ENCODE measurements at regions not wholly inside any gene's neighbourhood (a gene's known extent, or its start where the extent isn't known, plus 50 kb on each side); places are given as distances from the start of the nearest gene placed in this dataset.
A peak's percentile ranks its signal among the peaks of the same experiment; 100 is the strongest.

- ATAC-seq: no peak
- intact Hi-C loops (cut with DNase I): no loop called here
Observed at GRCh38 chr2:122478771-122479170, 723.3 kb downstream of the TSN start.

GRCh38 chr2:122480501-122481243, 725.2 kb downstream of the TSN start:
- ATAC-seq (no peak), DNase-seq (ENCODE audit: low spot score) (no peak)
- intact Hi-C loops (cut with DNase I): no loop called here

More at GRCh38 chr2:122478771-122479170, 723.3 kb downstream of the TSN start:
- DNase-seq (ENCODE audit: low spot score): no peak

- no peak for ATAC-seq
- intact Hi-C loops (cut with DNase I): no loop called here
Observed at GRCh38 chr2:122481244-122481622, 725.8 kb downstream of the TSN start.

GRCh38 chr2:122481717-122482116, 726.3 kb downstream of the TSN start:
- intact Hi-C loops (cut with DNase I): no loop called here
- ATAC-seq (no peak), DNase-seq (ENCODE audit: low spot score) (no peak)

More at GRCh38 chr2:122481244-122481622, 725.8 kb downstream of the TSN start:
- DNase-seq (ENCODE audit: low spot score): no peak

GRCh38 chr2:122486086-122486485, 730.6 kb downstream of the TSN start:
- intact Hi-C loops (cut with DNase I): no loop called here
- ATAC-seq (no peak), DNase-seq (ENCODE audit: low spot score) (no peak)

GRCh38 chr2:122486705-122487415, 731.4 kb downstream of the TSN start:
- ATAC-seq (no peak), DNase-seq (ENCODE audit: low spot score) (no peak)
- intact Hi-C loops (cut with DNase I): no loop called here

GRCh38 chr2:122491011-122491410, 735.6 kb downstream of the TSN start:
- intact Hi-C loops (cut with DNase I): no loop called here
- DNase-seq (ENCODE audit: low spot score) (no peak), ATAC-seq (no peak)

GRCh38 chr2:122500316-122501105, 745.1 kb downstream of the TSN start:
- no peak for DNase-seq (ENCODE audit: low spot score)
- ATAC-seq: no peak
- intact Hi-C loops (cut with DNase I): no loop called here

GRCh38 chr2:122506620-122507019, 751.2 kb downstream of the TSN start:
- DNase-seq (ENCODE audit: low spot score) (no peak), ATAC-seq (no peak)
- intact Hi-C loops (cut with DNase I): loop anchor here (5.0 kb wide), 1 partner anchor 1204 kb away; no protein-coding TSS in a partner anchor

- ATAC-seq (no peak), DNase-seq (ENCODE audit: low spot score) (no peak)
- intact Hi-C loops (cut with DNase I): loop anchor here (5.0 kb wide), 1 partner anchor 1205 kb away; no protein-coding TSS in a partner anchor
Observed at GRCh38 chr2:122507261-122507660, 751.8 kb downstream of the TSN start.

- intact Hi-C loops (cut with DNase I): no loop called here
- no peak for ATAC-seq
- DNase-seq (ENCODE audit: low spot score): no peak
Observed at GRCh38 chr2:122512091-122512490, 756.6 kb downstream of the TSN start.

- ATAC-seq (peak; percentile 30), DNase-seq (ENCODE audit: low spot score) (no peak)
Observed at GRCh38 chr2:122514451-122514996, 759.1 kb downstream of the TSN start.

GRCh38 chr2:122515731-122516290, 760.4 kb downstream of the TSN start:
- intact Hi-C loops (cut with DNase I): no loop called here
- no peak for DNase-seq (ENCODE audit: low spot score)

More at GRCh38 chr2:122514451-122514996, 759.1 kb downstream of the TSN start:
- intact Hi-C loops (cut with DNase I): no loop called here

GRCh38 chr2:122516775-122517174, 761.3 kb downstream of the TSN start:
- DNase-seq (ENCODE audit: low spot score): no peak
- intact Hi-C loops (cut with DNase I): no loop called here
- no peak for ATAC-seq

More at GRCh38 chr2:122515731-122516290, 760.4 kb downstream of the TSN start:
- ATAC-seq: no peak

- ATAC-seq: no peak
- intact Hi-C loops (cut with DNase I): no loop called here
- DNase-seq (ENCODE audit: low spot score): no peak
Observed at GRCh38 chr2:122519366-122519765, 763.9 kb downstream of the TSN start.

GRCh38 chr2:122519821-122520611, 764.6 kb downstream of the TSN start:
- intact Hi-C loops (cut with DNase I): no loop called here

GRCh38 chr2:122523143-122523542, 767.7 kb downstream of the TSN start:
- DNase-seq (ENCODE audit: low spot score): no peak
- intact Hi-C loops (cut with DNase I): no loop called here
- ATAC-seq: no peak

More at GRCh38 chr2:122519821-122520611, 764.6 kb downstream of the TSN start:
- no peak for ATAC-seq
- DNase-seq (ENCODE audit: low spot score): no peak

- ATAC-seq (no peak), DNase-seq (ENCODE audit: low spot score) (no peak)
- intact Hi-C loops (cut with DNase I): no loop called here
Observed at GRCh38 chr2:122523981-122524380, 768.5 kb downstream of the TSN start.
